Heart left ventricle (tissue), 16 donors: ENCODE measurements at regions not wholly inside any gene's neighbourhood (a gene's known extent, or its start where the extent isn't known, plus 50 kb on each side); places are given as distances from the start of the nearest gene placed in this dataset.

Experiments
- ATAC-seq, 4 donors: fragments of 200-7000 bp; cut with Tn5 transposase; one replicate each; pipeline ENCODE4 v1.9.1; 2020 to 2022; ENCODE audit warnings: moderate library complexity in 4 of 4, mild to moderate bottlenecking in 3 of 4, moderate number of reproducible peaks in 1 of 4
- DNase-seq, 5 donors: peaks; one replicate each; pipeline ENCODE4 v3.0.0-alpha.2; 2020
- H3K27ac ChIP-seq, 12 donors: fragments of 200-600 bp; sonication (generic) in 4 of 12; one replicate each; pipeline versions ENCODE4 v1.5.0 to v1.8.0; 2016 to 2022; ENCODE audit warnings: mild to moderate bottlenecking in 2 of 12
- H3K27me3 ChIP-seq, 9 donors: fragments of 200-600 bp; sonication (generic) in 2 of 9; one replicate each; pipeline versions ENCODE4 v1.5.1 to v1.8.0; 2016 to 2022; ENCODE audit warnings: mild to moderate bottlenecking in 3 of 9
- H3K36me3 ChIP-seq, 9 donors: fragments of 200-600 bp; sonication (generic) in 2 of 9; one replicate each; pipeline versions ENCODE4 v1.5.0 to v1.8.0; 2018 to 2022; ENCODE audit warnings: mild to moderate bottlenecking in 2 of 9
- H3K4me1 ChIP-seq, 12 donors: fragments of 200-600 bp; sonication (generic) in 4 of 12; one replicate each; pipeline versions ENCODE4 v1.5.0 to v1.8.0; 2016 to 2022; ENCODE audit warnings: mild to moderate bottlenecking in 3 of 12
- H3K4me3 ChIP-seq, 12 donors: fragments of 200-600 bp; sonication (generic) in 4 of 12; one replicate each; pipeline versions ENCODE4 v1.5.0 to v1.8.0; 2017 to 2022; ENCODE audit warnings: mild to moderate bottlenecking in 9 of 12, moderate library complexity in 4 of 12
- H3K9me3 ChIP-seq, 12 donors: fragments of 200-600 bp; sonication (generic) in 4 of 12; one replicate each; pipeline versions ENCODE4 v1.5.0 to v1.8.0; 2016 to 2022; ENCODE audit warnings: mild to moderate bottlenecking in 1 of 12
- CTCF ChIP-seq, 12 donors: fragments of 200-600 bp; sonication (generic) in 4 of 12; IDR thresholded peaks; one replicate each; pipeline versions ENCODE4 v1.5.0 to v1.8.0; 2018 to 2022; ENCODE audit warnings: antibody characterized with exemption in 12 of 12, mild to moderate bottlenecking in 5 of 12
- POLR2A ChIP-seq, 2 donors: fragments of 450-650 bp; IDR thresholded peaks; one replicate each; pipeline ENCODE4 v1.6.1; 2017; ENCODE audit warnings: antibody characterized with exemption in 2 of 2, mild to moderate bottlenecking in 2 of 2, moderate library complexity in 2 of 2
- WGBS, 4 donors: extraction: QIAGEN DNeasy Blood & Tissue Kit in 2 of 4; methylation state at CpG; one replicate each; pipeline versions ENCODE4 v1.1.5 to v1.1.7; 2013 to 2018; 5-methylcytosine and 5-hydroxymethylcytosine counted together
- intact Hi-C, 10 donors: fragments of 100-400 bp; cut with DNase I; formaldehyde crosslinking; loops; one replicate each; pipeline versions ENCODE4 v1.11.1 to v1.14.2; 2022
- donor health status: ischemic (EF 13 %, LVEDD 7.1; RV severe dilation, severe dysfunction).
- donor health status: healthy with polysubstance abuse.
- donor health status: DM: no; HTN: yes; CAD: no.
- donor health status: DM: no; HTN: no; CAD: no.
- donor health status: ischemic (EF 25% LVEDD 6.9; RV normal size, moderate dysfunction).
- donor health status: ischemic (EF 25% LVEDD 5.7; RV mildly dilated, moderate dysfunction).
- donor health status: healthy.
- donor health status: DM: yes; HTN: yes; CAD: no.
- donor health status: ischemic (EF 35%, LVEDD 5.7; RV mildly dilated, moderate dysfunction).
- donor health status: nonischemic (EF 11% LVEDD 7.7; RV severe dilation, severe dysfunction).
- donor health status: DM: yes; HTN: yes; CAD: no.
- donor health status: PGD.
- donor health status: ischemic (EF 29% LVEDD 5.4; RV normal size, mild dysfunction).
- donor health status: nonischemic (EF 23%, LVEDD 6.1; RV moderate dilation, normal function).

GRCh38 chr6:41437604-41438003, 102.2 kb downstream of the NCR2 start:
- no peak for ATAC-seq
- Histone ChIP-seq H3K27me3 (peaks cover 0 to 8% (median 3%) of the 10 kb centered on the region in 9 donors), H3K36me3 (no peaks in the 10 kb centered on the region), H3K9me3 (no peaks in the 10 kb centered on the region), H3K4me1 (peaks cover 0 to 12% (median under 1%) of the 10 kb centered on the region in 12 donors), H3K27ac (no peak overlapping the region), H3K4me3 (no peak overlapping the region)
- TF ChIP-seq POLR2A (IDR thresholded peaks at IDR 0.05) (no peak), CTCF (IDR thresholded peaks at IDR 0.05) (no peak)
- no peak for DNase-seq
- intact Hi-C loops: no loop called here
- 91 to 97% (median 93%) methylated on average over 4 of the region's 4 CpGs for WGBS, 4 donors

GRCh38 chr6:41438746-41439145, 103.3 kb downstream of the NCR2 start:
- DNase-seq: no peak
- peaks cover 0 to 14% (median 8%) of the 10 kb centered on the region in 9 donors for H3K27me3 ChIP-seq
- H3K4me3 ChIP-seq: no peak overlapping the region
- H3K4me1 ChIP-seq: peaks cover 0 to 18% (median 8%) of the 10 kb centered on the region in 12 donors
- no peaks in the 10 kb centered on the region for H3K36me3 ChIP-seq
- no peak overlapping the region for H3K27ac ChIP-seq
- no peak for TF ChIP-seq POLR2A (IDR thresholded peaks at IDR 0.05)
- TF ChIP-seq CTCF (IDR thresholded peaks at IDR 0.05): no peak
- 81 to 100% (median 89%) methylated on average over 1 of the region's 1 CpG for WGBS, 4 donors
- intact Hi-C loops: no loop called here
- no peaks in the 10 kb centered on the region for H3K9me3 ChIP-seq
- ATAC-seq: no peak

GRCh38 chr6:41439524-41440418, 104.4 kb downstream of the NCR2 start:
- DNase-seq: no peak
- ATAC-seq: no peak
- H3K9me3 ChIP-seq: no peaks in the 10 kb centered on the region
- peaks cover 0 to 24% (median 11%) of the 10 kb centered on the region in 12 donors for H3K4me1 ChIP-seq
- intact Hi-C loops: no loop called here
- TF ChIP-seq CTCF (IDR thresholded peaks at IDR 0.05) (no peak), POLR2A (IDR thresholded peaks at IDR 0.05) (no peak)
- H3K27me3 ChIP-seq: peaks cover 0 to 14% (median 8%) of the 10 kb centered on the region in 9 donors
- WGBS, 4 donors: 60 to 68% (median 63%) methylated on average over 8 of the region's 8 CpGs
- no peaks in the 10 kb centered on the region for H3K36me3 ChIP-seq
- no peak overlapping the region for H3K4me3 ChIP-seq
- no peak overlapping the region for H3K27ac ChIP-seq

- Histone ChIP-seq H3K36me3 (no peaks in the 10 kb centered on the region), H3K27me3 (peaks cover 0 to 14% (median 8%) of the 10 kb centered on the region in 9 donors), H3K9me3 (no peaks in the 10 kb centered on the region), H3K4me1 (peaks cover 0 to 24% (median 11%) of the 10 kb centered on the region in 12 donors), H3K27ac (no peak overlapping the region), H3K4me3 (no peak overlapping the region)
- TF ChIP-seq POLR2A (IDR thresholded peaks at IDR 0.05): no peak
- TF ChIP-seq CTCF (IDR thresholded peaks at IDR 0.05): no peak
- intact Hi-C loops: no loop called here
- DNase-seq (no peak), ATAC-seq (no peak)
- 89 to 97% (median 96%) methylated on average over 6 of the region's 6 CpGs for WGBS, 4 donors
Observed at GRCh38 chr6:41440958-41441357, 105.2 kb upstream of the FOXP4 start.
